Hepatic stellate cell (primary cell): ENCODE measurements at regions not wholly inside any gene's neighbourhood (a gene's known extent, or its start where the extent isn't known, plus 50 kb on each side); places are given as distances from the start of the nearest gene placed in this dataset.

ENCODE experiments used
- DNase-seq: peaks from one replicate; pipeline ENCODE4 v3.0.0; 2011; ENCODE audit warnings: low spot score

DNA sequence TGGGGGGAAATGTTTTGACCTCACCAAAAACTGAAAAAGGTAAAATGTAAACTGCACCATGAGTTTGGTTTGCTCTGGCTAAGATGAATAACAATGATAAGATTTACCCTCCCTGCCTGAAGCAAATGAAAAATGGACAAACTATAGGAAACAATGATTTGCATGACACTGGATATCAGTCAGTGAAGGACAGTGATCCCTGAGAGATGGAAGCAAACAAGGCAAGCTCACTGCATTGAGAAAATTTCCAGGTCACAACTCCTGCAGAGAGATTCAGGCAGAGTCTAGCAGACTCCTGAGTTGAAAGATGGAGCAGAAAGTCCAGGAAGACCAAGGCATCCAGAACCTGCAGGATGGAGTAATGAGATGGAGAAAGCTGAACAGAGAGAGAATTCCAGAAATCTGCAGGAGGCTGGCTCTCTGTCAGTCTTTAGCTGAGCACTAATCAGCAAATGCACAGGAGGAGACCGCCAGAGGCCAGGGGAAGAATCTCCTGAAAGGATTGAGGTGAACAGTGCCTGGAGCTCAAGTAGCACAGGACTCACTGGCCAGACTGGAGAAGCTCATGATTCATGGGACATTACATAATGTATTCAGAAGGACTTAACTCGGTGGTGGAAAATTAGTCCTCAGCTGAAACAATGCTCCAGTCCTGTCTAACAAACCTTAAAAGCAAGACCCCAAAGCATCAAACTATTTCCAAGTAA, 51.2 kb upstream of the PALS2 start:
- DNase-seq: no peak
